Naive thymus-derived CD8-positive, alpha-beta T cell (primary cell): ENCODE measurements at regions not wholly inside any gene's neighbourhood (a gene's known extent, or its start where the extent isn't known, plus 50 kb on each side); places are given as distances from the start of the nearest gene placed in this dataset.

Experiments
- ATAC-seq, 2 donors: fragments of 150-1000 bp; cut with Tn5 transposase in 1 of 2; sonication (Bioruptor Pico), chemical (Tn5 transposase) in 1 of 2; 1 replicate in 1 of 2; 2 replicates in 1 of 2; pipeline ENCODE4 v1.10.0; 2021; ENCODE audit warnings: mild to moderate bottlenecking in 2 of 2, moderate library complexity in 2 of 2
- POLR2A ChIA-PET: fragments of 350-600 bp; sonication (Branson Sonifier 250); formaldehyde crosslinking; loops from one replicate; lab custom pipeline; 2021; ENCODE audit warnings: antibody characterized with exemption; lab: Charles Lee
- DNase-seq, 10 donors: peaks; one replicate each; pipeline versions ENCODE4 v3.0.0 to v3.0.0-alpha.2; 2020 to 2022
- H3K27ac Mint-ChIP-seq, 10 donors: one replicate each; pipeline ENCODE4 v1.8.0; 2020 to 2022; ENCODE audit warnings: mild to moderate bottlenecking in 10 of 10, mixed read lengths in 10 of 10, moderate library complexity in 4 of 10, inconsistent platforms in 1 of 10
- H3K27me3 Mint-ChIP-seq, 5 donors: one replicate each; pipeline ENCODE4 v1.8.0; 2021 to 2022; ENCODE audit warnings: mixed read lengths in 5 of 5
- H3K36me3 Mint-ChIP-seq, 3 donors: one replicate each; pipeline ENCODE4 v1.8.0; 2020 to 2022; ENCODE audit warnings: mixed read lengths in 3 of 3, mild to moderate bottlenecking in 2 of 3, inconsistent platforms in 1 of 3
- H3K4me1 Mint-ChIP-seq, 4 donors: one replicate each; pipeline ENCODE4 v1.8.0; 2021 to 2022; ENCODE audit warnings: mixed read lengths in 4 of 4
- H3K4me3 Mint-ChIP-seq, 10 donors: one replicate each; pipeline ENCODE4 v1.8.0; 2020 to 2022; ENCODE audit warnings: mild to moderate bottlenecking in 10 of 10, mixed read lengths in 10 of 10, moderate library complexity in 6 of 10, inconsistent platforms in 1 of 10
- H3K9me3 Mint-ChIP-seq, 9 donors: one replicate each; pipeline ENCODE4 v1.8.0; 2020 to 2022; ENCODE audit warnings: mixed read lengths in 9 of 9, mild to moderate bottlenecking in 3 of 9, inconsistent platforms in 1 of 9, moderate library complexity in 1 of 9

DNA sequence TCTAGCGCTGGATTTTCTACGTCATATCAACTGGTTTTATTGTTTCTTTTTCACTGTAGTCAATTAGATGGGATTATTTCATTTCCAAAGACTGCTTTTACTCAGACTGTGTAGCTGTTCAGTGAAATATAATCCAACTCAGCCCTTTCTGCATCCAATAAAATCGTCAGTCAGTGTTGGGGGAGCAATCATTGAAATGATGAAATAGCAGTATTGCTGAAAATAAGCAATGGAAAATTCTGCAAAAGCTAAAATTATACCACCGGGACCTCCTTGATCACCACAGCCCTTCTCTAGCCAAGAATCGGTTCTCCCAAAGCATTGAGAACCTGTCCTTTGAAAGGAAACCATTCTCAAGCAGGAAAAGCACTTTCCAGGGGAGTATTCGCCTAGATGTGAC, 243.1 kb upstream of the TENM3 start:
- ATAC-seq (no peak), DNase-seq (no peak)
- H3K27ac Mint-ChIP-seq = no peak overlapping the region
- peaks cover 0 to 11% (median 0%) of the 10 kb centered on the region in 9 donors for H3K9me3 Mint-ChIP-seq
- POLR2A ChIA-PET = no interaction called here
- no peaks in the 10 kb centered on the region for H3K36me3 Mint-ChIP-seq
- no peaks in the 10 kb centered on the region for H3K4me1 Mint-ChIP-seq
- no peaks in the 10 kb centered on the region for H3K27me3 Mint-ChIP-seq
- H3K4me3 Mint-ChIP-seq = no peak overlapping the region

DNA sequence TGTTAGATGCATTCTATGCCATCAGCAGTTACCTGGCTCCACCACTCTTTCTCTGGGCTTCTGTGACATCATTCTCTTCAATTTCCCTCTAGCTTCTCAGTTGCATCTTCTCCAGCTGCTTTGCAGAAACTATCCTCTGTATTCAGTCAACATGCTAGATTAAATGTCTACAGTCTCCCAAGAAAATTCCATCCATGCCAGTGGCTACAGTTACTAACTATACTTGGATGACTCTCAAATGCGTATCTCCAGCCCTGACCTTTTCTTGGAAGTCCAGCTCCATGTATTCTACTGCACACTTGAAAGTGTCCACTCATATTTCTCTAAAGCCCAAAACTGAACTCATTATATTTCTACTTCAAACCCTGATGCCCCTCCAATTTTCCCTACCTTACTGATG, 232.3 kb upstream of the TENM3 start:
- no peak overlapping the region for H3K4me3 Mint-ChIP-seq
- peaks cover 0 to 11% (median 5%) of the 10 kb centered on the region in 9 donors for H3K9me3 Mint-ChIP-seq
- ATAC-seq = no peak
- H3K27ac Mint-ChIP-seq = no peak overlapping the region
- POLR2A ChIA-PET = no interaction called here
- H3K4me1 Mint-ChIP-seq = no peaks in the 10 kb centered on the region
- H3K36me3 Mint-ChIP-seq = no peaks in the 10 kb centered on the region
- H3K27me3 Mint-ChIP-seq = peaks cover 0 to 9% (median 0%) of the 10 kb centered on the region in 5 donors
- DNase-seq = no peak

DNA sequence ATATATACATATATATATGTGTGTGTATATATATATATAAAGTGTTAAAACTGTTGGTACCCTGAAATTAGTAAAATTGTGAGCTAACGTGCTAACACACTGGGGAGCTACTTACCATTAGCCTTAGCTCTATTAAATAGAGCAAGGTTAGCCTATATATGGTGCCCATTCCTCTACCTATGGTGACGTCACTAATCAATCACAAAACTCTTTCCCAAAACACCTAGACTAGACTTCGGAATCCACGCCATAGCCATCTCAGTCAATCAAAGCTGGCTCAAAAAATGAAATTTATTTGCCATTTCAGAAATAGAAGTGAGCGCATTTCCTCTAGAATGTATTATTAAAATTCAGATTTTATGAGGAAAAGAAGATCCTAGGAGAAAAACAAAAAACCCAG, 229.0 kb upstream of the TENM3 start:
- no peaks in the 10 kb centered on the region for H3K36me3 Mint-ChIP-seq
- no peak overlapping the region for H3K4me3 Mint-ChIP-seq
- peaks cover 0 to 4% (median 0%) of the 10 kb centered on the region in 5 donors for H3K27me3 Mint-ChIP-seq
- ATAC-seq (no peak), DNase-seq (no peak)
- POLR2A ChIA-PET = no interaction called here
- H3K4me1 Mint-ChIP-seq = no peaks in the 10 kb centered on the region
- no peak overlapping the region for H3K27ac Mint-ChIP-seq
- peaks cover 0 to 5% (median 0%) of the 10 kb centered on the region in 9 donors for H3K9me3 Mint-ChIP-seq

DNA sequence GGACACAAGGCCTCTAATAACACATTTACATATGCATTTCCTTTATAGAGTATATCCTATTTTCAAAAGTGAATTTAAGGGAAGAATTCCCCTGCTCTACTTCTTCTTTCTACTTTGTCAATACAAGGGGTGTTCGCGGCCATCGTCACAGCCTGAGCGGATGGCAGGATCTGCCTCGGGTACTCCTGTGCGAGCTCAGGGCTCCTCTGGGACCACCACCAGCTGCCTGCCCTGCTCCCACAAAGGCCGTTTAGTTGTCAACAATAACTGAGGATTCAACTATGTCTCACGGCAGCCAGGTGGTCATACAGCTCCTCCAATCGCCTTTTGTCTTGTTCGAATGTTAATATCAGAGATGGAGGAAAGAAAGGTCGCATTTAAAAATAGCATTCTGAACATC, 228.2 kb upstream of the TENM3 start:
- Mint-ChIP-seq H3K27me3 (peaks cover 0 to 4% (median 0%) of the 10 kb centered on the region in 5 donors), H3K36me3 (no peaks in the 10 kb centered on the region), H3K4me1 (no peaks in the 10 kb centered on the region), H3K27ac (no peak overlapping the region), H3K9me3 (peaks cover 0 to 5% (median 0%) of the 10 kb centered on the region in 9 donors), H3K4me3 (no peak overlapping the region)
- no peak for DNase-seq
- no peak for ATAC-seq
- POLR2A ChIA-PET = no interaction called here

DNA sequence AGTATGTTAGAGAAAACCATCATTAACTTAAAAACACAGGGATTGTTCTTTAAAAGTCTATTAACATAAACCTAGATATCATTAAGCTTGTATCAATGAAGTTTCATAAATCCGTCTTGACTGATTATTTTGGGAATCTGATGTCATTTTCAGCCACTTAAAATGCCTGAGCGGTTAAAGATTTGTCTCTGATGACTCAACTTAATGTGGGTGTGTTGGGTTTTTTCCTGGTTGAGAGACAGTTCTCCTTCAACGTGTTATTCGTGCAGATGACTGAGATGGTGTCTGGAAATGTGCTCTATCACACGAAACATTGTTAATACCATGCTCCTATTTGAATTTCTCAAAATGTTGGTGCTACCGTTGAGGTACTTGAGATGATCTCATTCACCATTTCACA, 227.3 kb upstream of the TENM3 start:
- H3K4me1 Mint-ChIP-seq = no peaks in the 10 kb centered on the region
- no peak for ATAC-seq
- no peak for DNase-seq
- POLR2A ChIA-PET = no interaction called here
- no peak overlapping the region for H3K4me3 Mint-ChIP-seq
- peaks cover 0 to 5% (median 0%) of the 10 kb centered on the region in 9 donors for H3K9me3 Mint-ChIP-seq
- peaks cover 0 to 3% (median 0%) of the 10 kb centered on the region in 5 donors for H3K27me3 Mint-ChIP-seq
- no peaks in the 10 kb centered on the region for H3K36me3 Mint-ChIP-seq
- H3K27ac Mint-ChIP-seq = no peak overlapping the region

DNA sequence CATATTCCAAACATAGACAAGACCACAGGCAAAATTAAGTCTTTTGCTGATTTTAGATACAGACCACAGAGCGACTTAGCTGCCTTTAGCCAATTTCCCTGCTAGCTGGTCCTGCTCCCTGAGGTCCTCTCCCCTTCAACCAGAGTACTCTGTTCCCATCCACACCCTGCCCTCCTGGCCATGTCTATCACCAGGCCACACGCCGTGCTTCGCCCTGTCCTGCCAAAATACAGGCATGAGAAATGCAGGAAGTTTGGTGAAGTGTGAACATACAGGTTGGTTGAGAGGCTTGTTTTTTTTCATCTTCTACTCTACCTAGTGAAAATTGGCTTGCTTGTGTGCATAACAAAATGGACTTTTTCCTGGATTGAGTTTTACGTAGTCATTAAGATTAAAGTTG, 226.2 kb upstream of the TENM3 start:
- peaks cover 0 to 5% (median 0%) of the 10 kb centered on the region in 9 donors for H3K9me3 Mint-ChIP-seq

DNA sequence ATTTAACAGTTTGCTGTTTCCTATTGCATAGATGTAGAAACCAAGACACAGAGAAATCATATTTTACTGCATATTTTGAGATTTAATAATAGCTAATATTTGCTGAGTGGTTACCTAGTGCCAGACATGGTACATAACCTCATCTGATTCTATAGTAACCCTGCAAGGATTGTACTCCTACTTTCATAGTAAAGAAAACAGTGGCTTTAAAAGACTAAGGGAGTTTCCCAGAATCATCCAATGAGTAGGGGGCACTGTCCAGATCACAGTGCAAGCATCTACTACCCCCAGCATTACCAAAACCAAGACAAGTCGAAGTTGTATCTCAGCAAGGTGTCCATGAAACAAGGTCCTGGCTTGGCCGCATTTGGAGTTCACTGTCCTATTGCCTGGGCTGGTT, 224.5 kb upstream of the TENM3 start:
- POLR2A ChIA-PET = no interaction called here
- no peak for DNase-seq
- H3K27me3 Mint-ChIP-seq = no peaks in the 10 kb centered on the region
- H3K9me3 Mint-ChIP-seq = peaks cover 0 to 5% (median 0%) of the 10 kb centered on the region in 9 donors
- no peak for ATAC-seq
- no peaks in the 10 kb centered on the region for H3K4me1 Mint-ChIP-seq
- no peak overlapping the region for H3K27ac Mint-ChIP-seq
- peak overlapping the region in 1 of 10 donors; percentile 1 for H3K4me3 Mint-ChIP-seq
- no peaks in the 10 kb centered on the region for H3K36me3 Mint-ChIP-seq

More for the DNA sequence above, 226.2 kb upstream of the TENM3 start:
- Mint-ChIP-seq H3K36me3 (no peaks in the 10 kb centered on the region), H3K27ac (no peak overlapping the region), H3K4me3 (no peak overlapping the region), H3K27me3 (no peaks in the 10 kb centered on the region), H3K4me1 (no peaks in the 10 kb centered on the region)
- no peak for ATAC-seq
- POLR2A ChIA-PET = no interaction called here
- no peak for DNase-seq

DNA sequence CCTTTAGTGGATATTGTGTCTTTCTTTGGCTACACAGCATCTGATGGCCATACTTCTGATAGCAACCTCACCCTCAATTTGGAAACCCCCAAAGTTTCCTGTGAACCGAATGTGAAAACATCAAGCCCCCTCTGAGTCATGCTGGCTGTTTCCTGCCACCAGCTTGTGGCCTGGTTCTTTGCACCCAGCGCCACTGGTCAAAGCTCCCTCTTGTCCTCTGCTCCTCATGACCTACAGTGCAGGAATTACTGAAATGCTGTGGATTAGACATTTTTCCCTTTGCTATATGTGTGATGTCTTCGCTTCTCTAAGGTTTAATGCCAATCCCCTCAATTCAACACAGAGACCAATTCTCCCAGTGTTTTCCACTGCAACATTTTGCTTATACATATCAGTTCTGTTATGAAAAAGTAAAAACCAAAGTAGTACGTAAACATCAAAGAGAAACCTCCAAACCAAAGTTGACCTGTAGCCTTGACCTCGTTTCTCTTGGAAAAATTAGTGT, 224.0 kb upstream of the TENM3 start:
- no peak for ATAC-seq
- POLR2A ChIA-PET = no interaction called here
- Mint-ChIP-seq H3K27me3 (no peaks in the 10 kb centered on the region), H3K4me1 (no peaks in the 10 kb centered on the region), H3K27ac (no peak overlapping the region), H3K9me3 (peaks cover 0 to 5% (median 0%) of the 10 kb centered on the region in 9 donors), H3K36me3 (no peaks in the 10 kb centered on the region), H3K4me3 (peak overlapping the region in 1 of 10 donors; percentile 1)
- no peak for DNase-seq

DNA sequence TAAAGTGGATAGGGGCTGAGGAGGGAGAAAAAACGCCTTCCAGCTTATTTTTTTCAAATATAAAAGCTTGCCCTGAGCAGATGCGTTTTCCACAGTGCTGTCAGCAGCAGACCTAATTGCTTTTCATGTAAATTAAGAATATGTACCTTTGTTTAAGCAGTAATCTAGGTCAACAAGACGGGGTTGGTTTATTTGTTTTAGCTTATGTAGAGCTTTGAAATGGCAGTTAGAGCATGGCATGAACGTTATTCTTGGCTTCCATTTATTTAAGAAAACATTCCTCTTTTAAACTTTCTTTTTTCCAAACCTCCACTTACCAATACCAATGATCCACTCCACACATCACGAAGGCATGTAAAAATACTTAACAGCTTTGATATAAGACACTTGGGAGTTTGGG, 220.3 kb upstream of the TENM3 start:
- Mint-ChIP-seq H3K27ac (no peak overlapping the region), H3K4me3 (no peak overlapping the region), H3K9me3 (peaks cover 0 to 23% (median 11%) of the 10 kb centered on the region in 9 donors), H3K27me3 (no peaks in the 10 kb centered on the region), H3K36me3 (no peaks in the 10 kb centered on the region), H3K4me1 (no peaks in the 10 kb centered on the region)
- ATAC-seq (no peak), DNase-seq (no peak)
- POLR2A ChIA-PET = no interaction called here

DNA sequence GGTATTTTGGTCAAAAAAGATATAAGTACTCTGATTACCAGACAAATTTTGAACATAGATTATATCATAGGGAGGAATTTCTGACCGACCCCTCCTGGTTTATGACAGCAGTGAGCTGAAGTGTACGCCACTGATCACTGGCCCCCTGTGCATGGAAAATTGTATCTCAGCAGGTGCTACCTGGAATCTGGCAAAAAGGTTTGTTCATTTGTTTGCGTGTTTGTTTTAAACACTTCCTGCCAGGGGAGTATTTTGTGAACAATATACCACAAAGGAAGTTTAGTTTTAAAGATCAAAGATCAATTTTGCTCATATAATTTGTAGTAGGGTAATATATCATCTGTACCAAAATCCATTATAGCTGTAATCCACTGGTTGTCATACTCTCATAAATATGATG, 219.7 kb upstream of the TENM3 start:
- H3K4me3 Mint-ChIP-seq = no peak overlapping the region
- no peaks in the 10 kb centered on the region for H3K27me3 Mint-ChIP-seq
- DNase-seq (no peak), ATAC-seq (no peak)
- no peaks in the 10 kb centered on the region for H3K4me1 Mint-ChIP-seq
- POLR2A ChIA-PET = no interaction called here
- peaks cover 3 to 29% (median 11%) of the 10 kb centered on the region in 9 donors for H3K9me3 Mint-ChIP-seq
- no peaks in the 10 kb centered on the region for H3K36me3 Mint-ChIP-seq
- H3K27ac Mint-ChIP-seq = no peak overlapping the region

DNA sequence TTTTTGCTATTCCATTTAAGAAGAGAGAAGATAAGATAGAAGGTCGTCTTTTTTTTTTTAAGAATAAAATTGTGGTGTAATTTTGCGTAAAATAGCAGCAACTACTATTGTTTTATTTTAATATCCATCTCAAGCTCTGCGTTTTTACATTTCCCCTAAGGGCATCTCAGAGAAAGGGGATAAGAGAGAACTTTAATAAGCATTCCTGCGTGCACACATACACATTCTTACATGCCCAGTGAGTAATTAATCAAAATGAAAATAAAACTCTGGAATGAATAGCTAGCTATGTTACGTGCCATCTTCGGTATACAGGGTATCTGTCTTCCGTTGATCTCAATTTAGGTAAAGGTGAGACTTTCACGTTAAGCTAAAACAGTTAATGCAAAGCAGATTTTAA, 200.3 kb upstream of the TENM3 start:
- H3K4me1 Mint-ChIP-seq = no peaks in the 10 kb centered on the region
- peaks cover 0 to 11% (median 2%) of the 10 kb centered on the region in 9 donors for H3K9me3 Mint-ChIP-seq
- DNase-seq (no peak), ATAC-seq (no peak)
- no peaks in the 10 kb centered on the region for H3K36me3 Mint-ChIP-seq
- no peak overlapping the region for H3K4me3 Mint-ChIP-seq
- H3K27ac Mint-ChIP-seq = no peak overlapping the region
- POLR2A ChIA-PET = no interaction called here
- H3K27me3 Mint-ChIP-seq = peaks cover 0 to 6% (median 0%) of the 10 kb centered on the region in 5 donors

DNA sequence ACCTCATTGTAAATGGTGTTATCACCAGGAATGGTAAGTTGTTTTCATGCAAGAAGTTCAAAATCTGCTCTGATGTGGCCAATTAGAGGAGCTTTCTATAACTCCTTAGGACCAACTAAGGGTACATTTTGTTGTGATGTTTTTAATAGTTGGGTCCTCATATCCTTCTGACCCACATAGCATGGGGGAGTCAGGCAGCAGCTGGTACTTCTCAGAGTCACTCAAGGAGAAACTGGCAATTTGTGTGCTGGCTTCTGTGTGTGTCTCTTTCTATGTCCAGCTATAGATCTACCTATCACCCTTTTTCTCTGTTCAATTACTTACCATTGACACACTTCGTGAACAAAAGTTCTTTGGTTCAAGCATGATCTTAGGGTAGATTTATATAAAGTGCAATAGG, 194.3 kb upstream of the TENM3 start:
- Mint-ChIP-seq H3K27me3 (no peaks in the 10 kb centered on the region), H3K4me3 (no peak overlapping the region), H3K27ac (no peak overlapping the region), H3K36me3 (no peaks in the 10 kb centered on the region), H3K9me3 (peaks cover 0 to 4% (median 0%) of the 10 kb centered on the region in 9 donors), H3K4me1 (no peaks in the 10 kb centered on the region)
- DNase-seq = no peak
- POLR2A ChIA-PET = no interaction called here
- no peak for ATAC-seq

DNA sequence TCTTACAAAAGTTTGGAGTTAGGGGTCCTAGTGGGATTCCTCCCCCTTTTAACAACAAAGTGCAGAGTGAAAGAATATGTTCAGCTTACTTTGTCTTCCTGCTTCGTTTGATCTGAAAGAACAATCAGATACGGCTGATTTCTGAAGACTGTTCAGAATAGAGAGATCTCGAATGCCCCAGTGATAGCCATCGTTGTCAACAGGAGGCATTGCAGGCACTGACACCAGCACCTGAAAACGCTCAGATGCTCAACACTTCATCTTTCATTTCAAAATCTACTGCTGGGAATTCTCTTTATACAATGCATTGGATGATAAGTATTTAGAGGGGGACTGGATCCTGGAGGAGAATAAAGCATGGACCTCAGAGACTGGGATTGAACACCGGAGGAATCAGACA, 186.3 kb upstream of the TENM3 start:
- H3K4me1 Mint-ChIP-seq = no peaks in the 10 kb centered on the region
- no peak for ATAC-seq
- no peaks in the 10 kb centered on the region for H3K36me3 Mint-ChIP-seq
- H3K4me3 Mint-ChIP-seq = no peak overlapping the region
- peaks cover 0 to 9% (median 2%) of the 10 kb centered on the region in 9 donors for H3K9me3 Mint-ChIP-seq
- no peak overlapping the region for H3K27ac Mint-ChIP-seq
- H3K27me3 Mint-ChIP-seq = peaks cover 0 to 3% (median 0%) of the 10 kb centered on the region in 5 donors
- POLR2A ChIA-PET = no interaction called here
- DNase-seq = no peak

DNA sequence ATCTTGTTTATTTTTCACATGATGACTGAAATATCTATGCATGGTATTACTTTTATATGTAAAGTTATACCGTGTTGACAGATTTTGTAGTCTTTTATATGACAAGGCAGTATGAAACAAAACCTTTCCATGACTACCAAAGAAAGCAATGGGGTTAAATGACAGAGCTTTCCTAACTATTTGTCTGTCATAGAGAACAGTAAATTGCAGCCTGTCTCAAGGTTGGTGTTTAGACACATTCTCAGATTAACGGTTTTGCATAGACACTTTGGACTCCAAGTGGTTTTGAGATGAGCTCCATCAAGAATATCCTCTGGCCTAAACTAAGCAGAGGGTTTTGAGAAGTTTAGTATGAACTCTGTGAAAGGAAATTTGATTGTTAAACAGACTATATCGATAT, 180.7 kb upstream of the TENM3 start:
- POLR2A ChIA-PET = no interaction called here
- H3K36me3 Mint-ChIP-seq = no peaks in the 10 kb centered on the region
- ATAC-seq (no peak), DNase-seq (no peak)
- H3K27me3 Mint-ChIP-seq = no peaks in the 10 kb centered on the region
- H3K27ac Mint-ChIP-seq = no peak overlapping the region
- no peak overlapping the region for H3K4me3 Mint-ChIP-seq
- H3K9me3 Mint-ChIP-seq = peaks cover 0 to 9% (median 0%) of the 10 kb centered on the region in 9 donors
- no peaks in the 10 kb centered on the region for H3K4me1 Mint-ChIP-seq
